SK-N-SH (cell line): ENCODE measurements at regions not wholly inside any gene's neighbourhood (a gene's known extent, or its start where the extent isn't known, plus 50 kb on each side); places are given as distances from the start of the nearest gene placed in this dataset.

Experiments
- CTCF ChIP-seq: fragments of 200-600 bp; sonication (generic); IDR thresholded peaks from 2 replicates; pipeline ENCODE4 v1.6.1; 2017; ENCODE audit warnings: antibody characterized with exemption, mild to moderate bottlenecking, moderate library complexity
- FOSL2 ChIP-seq: IDR thresholded peaks from 2 replicates; pipeline ENCODE4 v1.4.0; 2012; ENCODE audit warnings: low read depth, mild to moderate bottlenecking, moderate library complexity, borderline replicate concordance
- FOXM1 ChIP-seq: IDR thresholded peaks from 2 replicates; pipeline ENCODE4 v1.4.0; 2012; ENCODE audit warnings: low read depth, mild to moderate bottlenecking
- JUND ChIP-seq: IDR thresholded peaks from 2 replicates; pipeline ENCODE4 v1.4.0; 2012
- REST ChIP-seq: IDR thresholded peaks from 2 replicates; pipeline ENCODE4 v1.6.1; 2012; ENCODE audit warnings: mild to moderate bottlenecking, low read depth, low read length, moderate library complexity
- YY1 ChIP-seq: IDR thresholded peaks from 2 replicates; pipeline ENCODE4 v1.4.0; 2012; ENCODE audit warnings: low read depth, mild to moderate bottlenecking

GRCh38 chr16:86101137-86101896 is 202.4 kb downstream of the IRF8 start:
- TF ChIP-seq FOSL2 (no peak), FOXM1 (no peak), YY1 (no peak), CTCF (no peak), REST (no peak), JUND (no peak)
